ENCODE measurements at regions not wholly inside any gene's neighbourhood (a gene's known extent, or its start where the extent isn't known, plus 50 kb on each side); places are given as distances from the start of the nearest gene placed in this dataset.

DNA sequence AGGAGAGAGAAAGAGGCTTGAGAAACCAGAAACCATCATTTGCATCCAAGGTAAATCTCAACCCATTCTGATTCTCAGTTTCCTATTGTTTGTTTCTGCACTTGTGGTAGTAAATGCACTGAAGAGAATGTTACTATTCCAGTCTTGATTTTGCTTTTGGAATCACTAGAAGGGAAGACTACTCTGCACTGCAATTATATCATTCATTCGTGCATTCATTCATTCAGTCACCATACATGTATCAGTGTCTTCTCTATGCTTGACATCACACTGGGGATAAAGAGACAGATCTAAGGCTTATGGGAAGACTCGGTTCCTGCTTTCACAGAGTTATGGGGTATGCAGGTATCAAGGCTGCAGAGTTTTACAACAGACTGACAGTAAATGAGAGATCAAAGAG lies 90.3 kb upstream of the EGLN3 start:
- H3K79me2 ChIP-seq (ENCODE audit: insufficient read depth, low read depth): no peaks in the 10 kb centered on the region
- H2AFZ ChIP-seq (ENCODE audit: low read depth): no peak overlapping the region
- H3K4me3 ChIP-seq (IDR thresholded peaks at IDR 0.05; ENCODE audit: insufficient read depth, low read depth, low read length): no peak overlapping the region
- H3K36me3 ChIP-seq (ENCODE audit: insufficient read depth): no peaks in the 10 kb centered on the region
- no peaks in the 10 kb centered on the region for H3K27me3 ChIP-seq (ENCODE audit: insufficient read depth, low read depth)
- TF ChIP-seq, protein P1, sequence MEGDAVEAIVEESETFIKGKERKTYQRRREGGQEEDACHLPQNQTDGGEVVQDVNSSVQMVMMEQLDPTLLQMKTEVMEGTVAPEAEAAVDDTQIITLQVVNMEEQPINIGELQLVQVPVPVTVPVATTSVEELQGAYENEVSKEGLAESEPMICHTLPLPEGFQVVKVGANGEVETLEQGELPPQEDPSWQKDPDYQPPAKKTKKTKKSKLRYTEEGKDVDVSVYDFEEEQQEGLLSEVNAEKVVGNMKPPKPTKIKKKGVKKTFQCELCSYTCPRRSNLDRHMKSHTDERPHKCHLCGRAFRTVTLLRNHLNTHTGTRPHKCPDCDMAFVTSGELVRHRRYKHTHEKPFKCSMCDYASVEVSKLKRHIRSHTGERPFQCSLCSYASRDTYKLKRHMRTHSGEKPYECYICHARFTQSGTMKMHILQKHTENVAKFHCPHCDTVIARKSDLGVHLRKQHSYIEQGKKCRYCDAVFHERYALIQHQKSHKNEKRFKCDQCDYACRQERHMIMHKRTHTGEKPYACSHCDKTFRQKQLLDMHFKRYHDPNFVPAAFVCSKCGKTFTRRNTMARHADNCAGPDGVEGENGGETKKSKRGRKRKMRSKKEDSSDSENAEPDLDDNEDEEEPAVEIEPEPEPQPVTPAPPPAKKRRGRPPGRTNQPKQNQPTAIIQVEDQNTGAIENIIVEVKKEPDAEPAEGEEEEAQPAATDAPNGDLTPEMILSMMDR (conservative IDR thresholded peaks at IDR 0.05; ENCODE audit: low read depth, low read length): no peak
- H3K9ac ChIP-seq: no peak overlapping the region
- H4K20me1 ChIP-seq (ENCODE audit: insufficient read depth): no peaks in the 10 kb centered on the region
- no peak overlapping the region for H3K4me2 ChIP-seq
- H3K4me1 ChIP-seq (ENCODE audit: low read depth, poor library complexity, severe bottlenecking): peaks cover 10% of the 10 kb centered on the region
- no peak overlapping the region for H3K27ac ChIP-seq

DNA sequence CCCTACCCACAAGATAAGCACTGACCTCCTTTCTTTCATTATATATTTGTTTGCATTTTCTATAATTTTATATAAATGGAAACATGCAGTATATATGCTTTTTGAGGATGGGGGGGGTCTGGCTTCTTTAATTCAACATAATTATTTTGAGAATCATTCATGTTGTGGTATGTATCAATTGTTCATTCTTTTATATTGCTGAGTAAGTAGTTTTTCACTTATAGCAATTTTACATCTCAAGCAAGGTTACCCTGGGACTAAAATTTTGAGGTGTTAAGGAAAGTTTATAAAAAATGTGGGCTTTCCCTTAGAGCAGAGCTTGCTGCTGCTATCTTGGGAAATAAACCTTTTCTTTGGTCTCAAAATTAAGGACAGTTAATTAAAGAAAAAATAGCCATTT lies 89.9 kb upstream of the EGLN3 start:
- Histone ChIP-seq H3K4me3 (IDR thresholded peaks at IDR 0.05; ENCODE audit: insufficient read depth, low read depth, low read length) (no peak overlapping the region), H3K36me3 (ENCODE audit: insufficient read depth) (no peaks in the 10 kb centered on the region), H2AFZ (ENCODE audit: low read depth) (no peak overlapping the region), H3K9ac (no peak overlapping the region), H3K27ac (no peak overlapping the region), H3K79me2 (ENCODE audit: insufficient read depth, low read depth) (no peaks in the 10 kb centered on the region), H3K4me1 (ENCODE audit: low read depth, poor library complexity, severe bottlenecking) (peaks cover 10% of the 10 kb centered on the region), H3K27me3 (ENCODE audit: insufficient read depth, low read depth) (no peaks in the 10 kb centered on the region), H3K4me2 (no peak overlapping the region), H4K20me1 (ENCODE audit: insufficient read depth) (no peaks in the 10 kb centered on the region)
- TF ChIP-seq, protein P1 (conservative IDR thresholded peaks at IDR 0.05; ENCODE audit: low read depth, low read length): no peak

- Histone ChIP-seq H3K9ac (no peak overlapping the region), H4K20me1 (ENCODE audit: insufficient read depth) (no peaks in the 10 kb centered on the region), H2AFZ (ENCODE audit: low read depth) (no peak overlapping the region), H3K36me3 (ENCODE audit: insufficient read depth) (no peaks in the 10 kb centered on the region), H3K27me3 (ENCODE audit: insufficient read depth, low read depth) (no peaks in the 10 kb centered on the region), H3K4me1 (ENCODE audit: low read depth, poor library complexity, severe bottlenecking) (peaks cover 10% of the 10 kb centered on the region), H3K27ac (no peak overlapping the region), H3K4me3 (IDR thresholded peaks at IDR 0.05; ENCODE audit: insufficient read depth, low read depth, low read length) (no peak overlapping the region), H3K79me2 (ENCODE audit: insufficient read depth, low read depth) (no peaks in the 10 kb centered on the region), H3K4me2 (no peak overlapping the region)
- TF ChIP-seq, protein P1 (conservative IDR thresholded peaks at IDR 0.05; ENCODE audit: low read depth, low read length): no peak
These were observed 88.7 kb upstream of the EGLN3 start for GRCh38 chr14:34039428-34040047.

DNA sequence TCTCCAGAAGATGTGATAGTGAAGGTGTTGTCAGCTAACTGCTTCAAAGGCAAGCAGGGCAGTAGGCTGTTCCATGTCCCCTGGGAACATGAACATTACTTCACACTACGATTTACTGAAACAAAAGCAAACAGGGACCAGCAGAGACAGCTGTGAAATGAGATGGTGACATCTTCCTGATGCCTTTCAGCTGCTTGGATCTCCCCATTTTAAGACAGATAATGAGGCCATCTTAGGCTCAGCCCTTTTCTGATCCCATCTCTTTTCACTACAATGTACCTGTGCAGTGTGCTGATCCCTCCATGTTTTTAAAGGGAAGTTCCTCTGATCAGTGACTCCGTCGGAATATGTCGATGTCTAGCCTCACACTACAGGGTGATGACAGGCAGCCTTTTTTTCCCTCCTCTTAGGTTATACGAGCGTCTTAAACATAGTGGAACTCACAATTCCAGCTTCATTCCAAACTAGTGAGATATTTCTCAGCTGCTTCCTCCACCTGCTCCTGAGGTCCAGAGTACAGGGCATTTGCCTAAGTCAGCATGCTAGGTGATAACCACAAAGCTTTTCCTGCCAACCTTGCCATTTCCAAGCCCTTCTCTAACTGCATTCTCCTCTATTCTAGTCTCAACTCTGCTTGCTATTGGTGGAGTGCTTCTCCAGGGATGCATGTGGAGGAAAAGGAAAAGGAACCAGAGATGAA lies 87.6 kb upstream of the EGLN3 start:
- H3K4me1 ChIP-seq (ENCODE audit: low read depth, poor library complexity, severe bottlenecking): peaks cover 1% of the 10 kb centered on the region
- H3K79me2 ChIP-seq (ENCODE audit: insufficient read depth, low read depth): no peaks in the 10 kb centered on the region
- H3K27ac ChIP-seq: no peak overlapping the region
- no peaks in the 10 kb centered on the region for H3K36me3 ChIP-seq (ENCODE audit: insufficient read depth)
- no peak overlapping the region for H3K4me2 ChIP-seq
- H3K27me3 ChIP-seq (ENCODE audit: insufficient read depth, low read depth): no peaks in the 10 kb centered on the region
- H4K20me1 ChIP-seq (ENCODE audit: insufficient read depth): no peaks in the 10 kb centered on the region
- no peak overlapping the region for H3K9ac ChIP-seq
- no peak overlapping the region for H2AFZ ChIP-seq (ENCODE audit: low read depth)
- TF ChIP-seq, protein P1 (conservative IDR thresholded peaks at IDR 0.05; ENCODE audit: low read depth, low read length): no peak
- no peak overlapping the region for H3K4me3 ChIP-seq (IDR thresholded peaks at IDR 0.05; ENCODE audit: insufficient read depth, low read depth, low read length)

Data from KMS-11 (cell line).